Natural killer cell (primary cell): ENCODE measurements at regions not wholly inside any gene's neighbourhood (a gene's known extent, or its start where the extent isn't known, plus 50 kb on each side); places are given as distances from the start of the nearest gene placed in this dataset.

ENCODE experiments used
- ATAC-seq, 3 donors: fragments of 150-1000 bp in 2 of 3; fragments of 200-7000 bp in 1 of 3; cut with Tn5 transposase; 1 replicate in 1 of 3; 2 replicates in 2 of 3; pipeline ENCODE4 v1.10.0; 2021; ENCODE audit warnings: mild to moderate bottlenecking in 2 of 3, moderate library complexity in 2 of 3
- DNase-seq, 2 donors: peaks; one replicate each; pipeline versions ENCODE4 v3.0.0 to v3.0.0-alpha.2; 2013 to 2021; ENCODE audit warnings: mixed read lengths in 1 of 2
- H3K27ac ChIP-seq: one replicate; pipeline ENCODE4 v1.5.1; 2013; ENCODE audit warnings: mild to moderate bottlenecking, low read length
- H3K27me3 ChIP-seq: one replicate; pipeline ENCODE4 v1.6.1; 2013; ENCODE audit warnings: low read length; ENCODE audit not compliant: control insufficient read depth, insufficient read depth
- H3K36me3 ChIP-seq: one replicate; pipeline ENCODE4 v1.6.1; 2013; ENCODE audit warnings: low read length; ENCODE audit not compliant: control insufficient read depth, insufficient read depth
- H3K4me1 ChIP-seq: one replicate; pipeline ENCODE4 v1.6.1; 2013; ENCODE audit warnings: low read length; ENCODE audit not compliant: control insufficient read depth, insufficient read depth
- H3K4me3 ChIP-seq: one replicate; pipeline ENCODE4 v1.5.1; 2013; ENCODE audit warnings: low read length
- H3K9me3 ChIP-seq: one replicate; pipeline ENCODE4 v1.6.1; 2013; ENCODE audit warnings: low read length; ENCODE audit not compliant: control insufficient read depth, insufficient read depth
- H3K27ac Mint-ChIP-seq, 2 donors: one replicate each; pipeline ENCODE4 v1.8.0; 2022; ENCODE audit warnings: mild to moderate bottlenecking in 2 of 2, mixed read lengths in 2 of 2, moderate library complexity in 1 of 2
- H3K27me3 Mint-ChIP-seq, 2 donors: one replicate each; pipeline ENCODE4 v1.8.0; 2022; ENCODE audit warnings: low read depth in 2 of 2, mixed read lengths in 2 of 2
- H3K36me3 Mint-ChIP-seq: one replicate; pipeline ENCODE4 v1.8.0; 2022; ENCODE audit warnings: mixed read lengths
- H3K4me1 Mint-ChIP-seq, 2 donors: one replicate each; pipeline ENCODE4 v1.8.0; 2022; ENCODE audit warnings: mixed read lengths in 2 of 2
- H3K4me3 Mint-ChIP-seq: one replicate; pipeline ENCODE4 v1.8.0; 2022; ENCODE audit warnings: mild to moderate bottlenecking, moderate library complexity, mixed read lengths
- H3K9me3 Mint-ChIP-seq, 2 donors: one replicate each; pipeline ENCODE4 v1.8.0; 2022; ENCODE audit warnings: mixed read lengths in 2 of 2
- WGBS: methylation state at CpG from one replicate; pipeline ENCODE4 v1.1.7; 2013; ENCODE audit warnings: missing lambda C conversion rate; ENCODE audit not compliant: insufficient coverage; 5-methylcytosine and 5-hydroxymethylcytosine counted together
- intact Hi-C: fragments of 100-400 bp; cut with micrococcal nuclease; formaldehyde crosslinking; loops from one replicate; pipeline ENCODE4 v1.14.2; 2022
- TF ChIP-seq, protein P1 (sequence below): fragments of 200-600 bp; IDR thresholded peaks from one replicate; pipeline ENCODE4 v1.8.0; 2022; ENCODE audit warnings: antibody characterized with exemption

DNA sequence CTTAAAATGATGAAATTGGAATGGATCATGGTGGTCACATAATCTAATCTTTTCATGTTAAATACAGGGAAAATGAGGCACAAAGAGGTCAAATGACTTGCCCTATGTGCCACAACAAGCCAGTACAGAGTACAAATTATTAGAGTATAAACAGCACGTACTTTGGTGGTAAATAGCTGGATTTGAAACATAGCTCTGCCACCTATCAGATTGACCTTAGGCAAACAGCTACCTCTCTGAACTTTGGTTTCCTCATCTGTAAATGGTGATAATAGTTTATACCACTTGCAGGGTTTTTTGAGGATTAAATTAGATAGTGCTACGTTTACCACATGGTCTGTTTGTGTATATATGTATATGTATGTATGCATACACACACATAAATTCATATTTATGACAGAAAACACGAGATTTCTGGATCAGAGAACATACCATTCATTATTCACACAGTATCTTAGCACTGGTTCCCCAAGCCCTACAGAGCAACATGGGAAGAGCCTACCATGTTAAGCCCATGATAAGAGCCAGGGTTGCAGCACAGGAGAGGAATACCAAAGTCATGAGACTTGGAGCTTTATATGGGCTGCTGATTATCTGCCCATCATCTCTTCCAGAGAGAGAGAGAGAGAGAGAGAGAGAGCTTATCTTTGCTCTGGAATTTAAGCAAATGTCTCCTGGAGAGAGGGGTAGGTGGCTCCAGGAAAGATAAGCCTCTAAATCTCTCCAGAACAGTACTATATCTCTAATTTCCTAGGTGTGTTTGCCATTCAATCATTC, 73.5 kb downstream of the MDH1 start:
- H3K4me3 ChIP-seq: no peak overlapping the region
- no peaks in the 10 kb centered on the region for H3K36me3 ChIP-seq
- H3K27ac ChIP-seq: no peak overlapping the region
- Mint-ChIP-seq H3K9me3 (no peaks in the 10 kb centered on the region), H3K4me1 (no peaks in the 10 kb centered on the region), H3K27me3 (peaks cover 16 to 43% of the 10 kb centered on the region in 2 donors), H3K4me3 (no peak overlapping the region), H3K27ac (no peak overlapping the region), H3K36me3 (no peaks in the 10 kb centered on the region)
- H3K4me1 ChIP-seq: no peaks in the 10 kb centered on the region
- H3K27me3 ChIP-seq: peaks cover 2% of the 10 kb centered on the region
- TF ChIP-seq, protein P1, sequence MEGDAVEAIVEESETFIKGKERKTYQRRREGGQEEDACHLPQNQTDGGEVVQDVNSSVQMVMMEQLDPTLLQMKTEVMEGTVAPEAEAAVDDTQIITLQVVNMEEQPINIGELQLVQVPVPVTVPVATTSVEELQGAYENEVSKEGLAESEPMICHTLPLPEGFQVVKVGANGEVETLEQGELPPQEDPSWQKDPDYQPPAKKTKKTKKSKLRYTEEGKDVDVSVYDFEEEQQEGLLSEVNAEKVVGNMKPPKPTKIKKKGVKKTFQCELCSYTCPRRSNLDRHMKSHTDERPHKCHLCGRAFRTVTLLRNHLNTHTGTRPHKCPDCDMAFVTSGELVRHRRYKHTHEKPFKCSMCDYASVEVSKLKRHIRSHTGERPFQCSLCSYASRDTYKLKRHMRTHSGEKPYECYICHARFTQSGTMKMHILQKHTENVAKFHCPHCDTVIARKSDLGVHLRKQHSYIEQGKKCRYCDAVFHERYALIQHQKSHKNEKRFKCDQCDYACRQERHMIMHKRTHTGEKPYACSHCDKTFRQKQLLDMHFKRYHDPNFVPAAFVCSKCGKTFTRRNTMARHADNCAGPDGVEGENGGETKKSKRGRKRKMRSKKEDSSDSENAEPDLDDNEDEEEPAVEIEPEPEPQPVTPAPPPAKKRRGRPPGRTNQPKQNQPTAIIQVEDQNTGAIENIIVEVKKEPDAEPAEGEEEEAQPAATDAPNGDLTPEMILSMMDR: no peak
- no peak for DNase-seq
- WGBS: 93% methylated on average over 2 of the region's 3 CpGs
- intact Hi-C loops: no loop called here
- no peaks in the 10 kb centered on the region for H3K9me3 ChIP-seq
- ATAC-seq: no peak

DNA sequence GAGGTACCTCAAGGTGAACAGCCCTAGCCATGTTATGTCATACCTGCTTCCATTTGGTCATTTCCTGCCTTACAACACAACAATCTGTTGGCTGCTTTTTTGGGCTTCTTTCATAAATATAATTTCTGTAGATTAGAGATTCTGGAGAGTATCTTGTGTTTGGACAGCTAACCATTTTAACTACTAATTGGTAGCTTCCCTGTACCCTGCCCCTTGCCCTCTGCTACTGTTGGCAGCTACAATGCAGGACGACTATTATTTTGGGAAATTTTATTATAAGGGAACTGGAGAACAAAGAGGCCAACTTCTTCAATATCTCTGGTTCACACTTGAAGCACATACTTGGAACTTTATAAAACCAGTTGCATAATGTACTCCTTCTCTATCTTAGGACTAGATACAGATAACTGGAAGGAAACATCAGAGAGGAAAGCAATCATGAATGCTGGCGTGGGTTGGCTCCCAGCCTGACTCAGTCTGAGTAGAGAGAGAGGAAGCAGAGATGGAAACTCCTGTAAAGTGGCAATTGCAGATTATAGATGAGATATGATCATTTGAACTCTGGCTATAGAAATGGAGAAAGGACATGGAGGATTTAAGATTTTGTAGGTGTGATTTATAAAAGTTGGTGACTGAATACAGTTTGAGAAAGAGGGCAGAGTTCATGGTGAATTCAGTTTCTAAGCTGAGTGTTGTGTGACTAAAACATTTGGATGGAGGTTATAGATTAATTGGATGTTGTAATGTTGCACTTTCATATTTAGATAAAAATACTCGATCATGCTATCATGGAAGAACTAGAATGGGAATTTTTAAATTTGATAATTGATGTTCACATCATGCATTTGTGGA, 74.5 kb downstream of the MDH1 start:
- Mint-ChIP-seq H3K4me1 (no peaks in the 10 kb centered on the region), H3K36me3 (no peaks in the 10 kb centered on the region), H3K27me3 (peaks cover 16 to 50% of the 10 kb centered on the region in 2 donors), H3K9me3 (no peaks in the 10 kb centered on the region), H3K27ac (no peak overlapping the region), H3K4me3 (no peak overlapping the region)
- TF ChIP-seq, protein P1: no peak
- Histone ChIP-seq H3K4me1 (no peaks in the 10 kb centered on the region), H3K27me3 (peaks cover 2% of the 10 kb centered on the region), H3K36me3 (no peaks in the 10 kb centered on the region), H3K27ac (no peak overlapping the region), H3K9me3 (no peaks in the 10 kb centered on the region), H3K4me3 (no peak overlapping the region)
- DNase-seq (no peak), ATAC-seq (no peak)
- 55% methylated on average over 1 of the region's 3 CpGs for WGBS
- intact Hi-C loops: no loop called here

DNA sequence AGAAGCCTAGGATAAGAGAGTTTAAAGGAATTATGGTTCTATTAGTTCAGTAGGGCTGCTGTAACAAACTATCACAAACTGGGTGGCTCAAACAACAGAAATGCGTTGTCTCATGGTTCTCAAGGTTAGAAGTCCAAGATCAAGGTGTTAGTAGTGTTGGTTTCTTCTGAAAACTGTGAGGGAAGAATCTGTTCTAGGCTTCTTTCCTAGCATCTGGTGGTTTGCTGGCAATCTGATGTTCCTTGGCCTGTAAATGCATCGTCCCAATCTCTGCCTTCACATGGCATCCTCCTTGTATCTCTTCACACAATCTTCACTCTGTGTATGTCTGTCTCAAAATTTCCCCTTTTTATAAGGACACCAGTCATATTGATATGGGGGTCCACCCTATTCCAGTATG, 76.3 kb downstream of the MDH1 start:
- Mint-ChIP-seq H3K27ac (no peak overlapping the region), H3K4me3 (no peak overlapping the region), H3K9me3 (no peaks in the 10 kb centered on the region), H3K4me1 (no peaks in the 10 kb centered on the region), H3K36me3 (no peaks in the 10 kb centered on the region), H3K27me3 (peaks cover 16 to 53% of the 10 kb centered on the region in 2 donors)
- H3K27me3 ChIP-seq: no peaks in the 10 kb centered on the region
- H3K9me3 ChIP-seq: no peaks in the 10 kb centered on the region
- TF ChIP-seq, protein P1: no peak
- DNase-seq (no peak), ATAC-seq (no peak)
- WGBS: 40% methylated on average over 2 of the region's 2 CpGs
- H3K4me1 ChIP-seq: no peaks in the 10 kb centered on the region
- intact Hi-C loops: no loop called here
- no peaks in the 10 kb centered on the region for H3K36me3 ChIP-seq
- H3K4me3 ChIP-seq: no peak overlapping the region
- no peak overlapping the region for H3K27ac ChIP-seq
